SJCRH30 (cell line): ENCODE measurements at regions not wholly inside any gene's neighbourhood (a gene's known extent, or its start where the extent isn't known, plus 50 kb on each side); places are given as distances from the start of the nearest gene placed in this dataset.
"Not testable (repeated sequence)": the region's sequence is repeated elsewhere in the genome, so short reads cannot be mapped to it uniquely, and the experiment has no call there.

ENCODE experiments used
- DNase-seq, 2 experiments: peaks; one replicate each; pipeline ENCODE4 v3.0.0-alpha.2; 2015 to 2020
- H3K27ac ChIP-seq: fragments of 250-450 bp; sonication (Bioruptor Pico); 2 replicates; pipeline ENCODE4 v1.5.1; 2020; ENCODE audit warnings: mild to moderate bottlenecking, moderate library complexity
- H3K27me3 ChIP-seq: fragments of 250-450 bp; sonication (Bioruptor Pico); 2 replicates; pipeline ENCODE4 v1.5.1; 2020; ENCODE audit warnings: mild to moderate bottlenecking, moderate library complexity
- H3K36me3 ChIP-seq: fragments of 250-450 bp; sonication (Bioruptor Pico); 2 replicates; pipeline ENCODE4 v1.5.1; 2020; ENCODE audit warnings: mild to moderate bottlenecking, moderate library complexity
- H3K4me1 ChIP-seq: fragments of 250-450 bp; sonication (Bioruptor Pico); 2 replicates; pipeline ENCODE4 v1.5.1; 2020; ENCODE audit warnings: mild to moderate bottlenecking, moderate library complexity
- H3K4me3 ChIP-seq: fragments of 250-450 bp; sonication (Bioruptor Pico); 2 replicates; pipeline ENCODE4 v1.5.1; 2020; ENCODE audit warnings: mild to moderate bottlenecking, moderate library complexity
- H3K9me3 ChIP-seq: fragments of 250-450 bp; sonication (Bioruptor Pico); replicated peaks from 2 replicates; pipeline ENCODE4 v1.5.1; 2020; ENCODE audit warnings: mild to moderate bottlenecking, moderate library complexity

GRCh38 chr4:9505341-9505740 lies 61.1 kb downstream of the DEFB131A start:
- not testable (repeated sequence) for H3K27ac ChIP-seq, H3K4me1 ChIP-seq, H3K36me3 ChIP-seq, DNase-seq, H3K27me3 ChIP-seq, H3K4me3 ChIP-seq, H3K9me3 ChIP-seq

GRCh38 chr4:9506672-9507071 lies 62.5 kb downstream of the DEFB131A start:
- not testable (repeated sequence) for H3K9me3 ChIP-seq, H3K27me3 ChIP-seq, H3K27ac ChIP-seq, H3K4me1 ChIP-seq, DNase-seq, H3K4me3 ChIP-seq, H3K36me3 ChIP-seq

GRCh38 chr4:9512941-9513340 lies 68.7 kb downstream of the DEFB131A start:
- not testable (repeated sequence) for H3K27me3 ChIP-seq, H3K4me3 ChIP-seq, DNase-seq, H3K27ac ChIP-seq, H3K4me1 ChIP-seq, H3K9me3 ChIP-seq, H3K36me3 ChIP-seq

- H3K27ac ChIP-seq, H3K9me3 ChIP-seq, DNase-seq, H3K27me3 ChIP-seq, H3K4me3 ChIP-seq, H3K4me1 ChIP-seq, H3K36me3 ChIP-seq: not testable (repeated sequence)
Measured at GRCh38 chr4:9519631-9520030, 75.4 kb downstream of the DEFB131A start.

- not testable (repeated sequence) for H3K27ac ChIP-seq, DNase-seq, H3K36me3 ChIP-seq, H3K4me3 ChIP-seq, H3K27me3 ChIP-seq, H3K9me3 ChIP-seq, H3K4me1 ChIP-seq
Measured at GRCh38 chr4:9522903-9523302, 78.7 kb downstream of the DEFB131A start.

- not testable (repeated sequence) for H3K9me3 ChIP-seq, H3K27ac ChIP-seq, H3K27me3 ChIP-seq, H3K4me3 ChIP-seq, DNase-seq, H3K36me3 ChIP-seq, H3K4me1 ChIP-seq
Measured at GRCh38 chr4:9524406-9524805, 80.2 kb downstream of the DEFB131A start.

GRCh38 chr4:9532134-9532862 lies 88.1 kb downstream of the DEFB131A start:
- not testable (repeated sequence) for H3K4me3 ChIP-seq, H3K27me3 ChIP-seq
- peak; percentile 19 to 44 for DNase-seq

GRCh38 chr4:9532863-9533192 lies 88.6 kb downstream of the DEFB131A start:
- not testable (repeated sequence) for H3K36me3 ChIP-seq, H3K27ac ChIP-seq, H3K4me3 ChIP-seq, H3K4me1 ChIP-seq, DNase-seq, H3K9me3 ChIP-seq, H3K27me3 ChIP-seq

More at GRCh38 chr4:9532134-9532862, 88.1 kb downstream of the DEFB131A start:
- not testable (repeated sequence) for H3K4me1 ChIP-seq, H3K9me3 ChIP-seq, H3K36me3 ChIP-seq, H3K27ac ChIP-seq

GRCh38 chr4:9537101-9537500 lies 92.9 kb downstream of the DEFB131A start:
- H3K27ac ChIP-seq, H3K9me3 ChIP-seq, H3K27me3 ChIP-seq, H3K36me3 ChIP-seq, H3K4me1 ChIP-seq, DNase-seq, H3K4me3 ChIP-seq: not testable (repeated sequence)

- not testable (repeated sequence) for H3K36me3 ChIP-seq, H3K4me3 ChIP-seq, H3K27me3 ChIP-seq, H3K9me3 ChIP-seq, H3K4me1 ChIP-seq, DNase-seq, H3K27ac ChIP-seq
Measured at GRCh38 chr4:9539939-9540520, 95.8 kb downstream of the DEFB131A start.

GRCh38 chr4:9541388-9541915 lies 97.2 kb downstream of the DEFB131A start:
- not testable (repeated sequence) for H3K4me3 ChIP-seq, H3K9me3 ChIP-seq, H3K36me3 ChIP-seq, DNase-seq, H3K27ac ChIP-seq, H3K4me1 ChIP-seq, H3K27me3 ChIP-seq

- H3K9me3 ChIP-seq, H3K4me3 ChIP-seq, H3K4me1 ChIP-seq, H3K36me3 ChIP-seq, DNase-seq, H3K27ac ChIP-seq, H3K27me3 ChIP-seq: not testable (repeated sequence)
Measured at GRCh38 chr4:9544851-9545250, 100.6 kb downstream of the DEFB131A start.

GRCh38 chr4:9547470-9547869 lies 103.3 kb downstream of the DEFB131A start:
- not testable (repeated sequence) for H3K27me3 ChIP-seq, H3K36me3 ChIP-seq, H3K4me1 ChIP-seq, DNase-seq, H3K27ac ChIP-seq, H3K9me3 ChIP-seq, H3K4me3 ChIP-seq

GRCh38 chr4:9556076-9556475 lies 111.9 kb downstream of the DEFB131A start:
- H3K36me3 ChIP-seq, H3K27ac ChIP-seq, DNase-seq, H3K4me3 ChIP-seq, H3K27me3 ChIP-seq, H3K9me3 ChIP-seq, H3K4me1 ChIP-seq: not testable (repeated sequence)

- H3K9me3 ChIP-seq, H3K4me1 ChIP-seq, H3K4me3 ChIP-seq, H3K27ac ChIP-seq, H3K27me3 ChIP-seq, H3K36me3 ChIP-seq: not testable (repeated sequence)
- peak; percentile 9 to 22 for DNase-seq
Measured at GRCh38 chr4:9577869-9578268, 133.7 kb downstream of the DEFB131A start.

GRCh38 chr4:9582880-9583279 lies 138.7 kb downstream of the DEFB131A start:
- not testable (repeated sequence) for H3K9me3 ChIP-seq, H3K27me3 ChIP-seq, H3K4me3 ChIP-seq, H3K36me3 ChIP-seq, H3K27ac ChIP-seq, H3K4me1 ChIP-seq, DNase-seq
